GM19324 (cell line): ENCODE measurements at regions not wholly inside any gene's neighbourhood (a gene's known extent, or its start where the extent isn't known, plus 50 kb on each side); places are given as distances from the start of the nearest gene placed in this dataset.

Experiments
- ATAC-seq: cut with Tn5 transposase; IDR thresholded peaks from one replicate; pipeline ENCODE4 v1.9.1; 2021; ENCODE audit warnings: mild to moderate bottlenecking, moderate library complexity; ENCODE audit not compliant: unreplicated experiment, low FRiP score

- no peak for ATAC-seq
Observed at GRCh38 chr2:41727711-41728110, 320.1 kb upstream of the PKDCC start.

GRCh38 chr2:41728788-41729338 lies 319.0 kb upstream of the PKDCC start:
- ATAC-seq: no peak

GRCh38 chr2:41729800-41730364 lies 317.9 kb upstream of the PKDCC start:
- no peak for ATAC-seq

GRCh38 chr2:41735006-41735405 lies 312.8 kb upstream of the PKDCC start:
- no peak for ATAC-seq

GRCh38 chr2:41735476-41735875 lies 312.3 kb upstream of the PKDCC start:
- no peak for ATAC-seq

GRCh38 chr2:41736105-41736567 lies 311.7 kb upstream of the PKDCC start:
- peak; percentile 82 for ATAC-seq

- peak; percentile 38 for ATAC-seq
Observed at GRCh38 chr2:41736586-41736985, 311.2 kb upstream of the PKDCC start.

GRCh38 chr2:41737888-41738287 lies 309.9 kb upstream of the PKDCC start:
- ATAC-seq: no peak

GRCh38 chr2:41741951-41742595 lies 305.7 kb upstream of the PKDCC start:
- peak; percentile 99 for ATAC-seq

- ATAC-seq: no peak
Observed at GRCh38 chr2:41743324-41743723, 304.5 kb upstream of the PKDCC start.

GRCh38 chr2:41750829-41751228 lies 297.0 kb upstream of the PKDCC start:
- no peak for ATAC-seq

GRCh38 chr2:41759880-41760279 lies 287.9 kb upstream of the PKDCC start:
- no peak for ATAC-seq

GRCh38 chr2:41763141-41763540 lies 284.7 kb upstream of the PKDCC start:
- no peak for ATAC-seq

- no peak for ATAC-seq
Observed at GRCh38 chr2:41764131-41764530, 283.7 kb upstream of the PKDCC start.

GRCh38 chr2:41764919-41765318 lies 282.9 kb upstream of the PKDCC start:
- ATAC-seq: no peak

- no peak for ATAC-seq
Observed at GRCh38 chr2:41768310-41768709, 279.5 kb upstream of the PKDCC start.

GRCh38 chr2:41771710-41772109 lies 276.1 kb upstream of the PKDCC start:
- no peak for ATAC-seq

GRCh38 chr2:41772697-41773096 lies 275.1 kb upstream of the PKDCC start:
- no peak for ATAC-seq

- ATAC-seq: no peak
Observed at GRCh38 chr2:41774011-41774605, 273.7 kb upstream of the PKDCC start.

GRCh38 chr2:41775366-41776025 lies 272.3 kb upstream of the PKDCC start:
- no peak for ATAC-seq

GRCh38 chr2:41779888-41780287 lies 267.9 kb upstream of the PKDCC start:
- no peak for ATAC-seq
